Activated CD4-positive, alpha-beta T cell treated with anti-CD3 and anti-CD28 coated beads, Interleukin-2, amount 10 ng/mL, durations not matched to agents 24 days and 14 days (primary cell): ENCODE measurements at regions not wholly inside any gene's neighbourhood (a gene's known extent, or its start where the extent isn't known, plus 50 kb on each side); places are given as distances from the start of the nearest gene placed in this dataset.

Experiments used
- DNase-seq: peaks from one replicate; pipeline ENCODE4 v3.0.0; 2022
- H3K27ac Mint-ChIP-seq: one replicate; pipeline ENCODE4 v1.8.0; 2022; ENCODE audit warnings: mild to moderate bottlenecking, mixed read lengths
- H3K27me3 Mint-ChIP-seq: one replicate; pipeline ENCODE4 v1.8.0; 2022; ENCODE audit warnings: mixed read lengths
- H3K36me3 Mint-ChIP-seq: one replicate; pipeline ENCODE4 v1.8.0; 2022; ENCODE audit warnings: low read depth, mild to moderate bottlenecking, mixed read lengths
- H3K4me1 Mint-ChIP-seq: one replicate; pipeline ENCODE4 v1.8.0; 2021; ENCODE audit warnings: mixed read lengths
- H3K4me3 Mint-ChIP-seq: one replicate; pipeline ENCODE4 v1.8.0; 2022; ENCODE audit warnings: mild to moderate bottlenecking, moderate library complexity, mixed read lengths
- H3K9me3 Mint-ChIP-seq: one replicate; pipeline ENCODE4 v1.8.0; 2021; ENCODE audit warnings: mixed read lengths
- intact Hi-C: fragments of 100-400 bp; cut with micrococcal nuclease; formaldehyde crosslinking; loops from one replicate; pipeline ENCODE4 v1.15.1; 2023

GRCh38 chr6:66421570-66421969 lies 714.5 kb upstream of the EYS start:
- Mint-ChIP-seq H3K9me3 (peaks cover 6% of the 10 kb centered on the region), H3K27ac (no peak overlapping the region), H3K4me1 (no peaks in the 10 kb centered on the region), H3K4me3 (no peak overlapping the region), H3K36me3 (no peaks in the 10 kb centered on the region), H3K27me3 (no peaks in the 10 kb centered on the region)
- no peak for DNase-seq
- intact Hi-C loops: no loop called here

- no peak overlapping the region for H3K4me3 Mint-ChIP-seq
- H3K27ac Mint-ChIP-seq: no peak overlapping the region
- no peaks in the 10 kb centered on the region for H3K36me3 Mint-ChIP-seq
- no peaks in the 10 kb centered on the region for H3K27me3 Mint-ChIP-seq
- intact Hi-C loops: no loop called here
- H3K4me1 Mint-ChIP-seq: no peaks in the 10 kb centered on the region
- no peaks in the 10 kb centered on the region for H3K9me3 Mint-ChIP-seq
- no peak for DNase-seq
Observed at GRCh38 chr6:66418906-66419305, 711.9 kb upstream of the EYS start.

GRCh38 chr6:66403966-66404365 lies 696.9 kb upstream of the EYS start:
- Mint-ChIP-seq H3K4me3 (no peak overlapping the region), H3K9me3 (no peaks in the 10 kb centered on the region), H3K36me3 (no peaks in the 10 kb centered on the region), H3K27ac (no peak overlapping the region), H3K4me1 (no peaks in the 10 kb centered on the region), H3K27me3 (no peaks in the 10 kb centered on the region)
- intact Hi-C loops: no loop called here
- no peak for DNase-seq

GRCh38 chr6:66402873-66403272 lies 695.8 kb upstream of the EYS start:
- Mint-ChIP-seq H3K9me3 (no peaks in the 10 kb centered on the region), H3K36me3 (no peaks in the 10 kb centered on the region), H3K27ac (no peak overlapping the region), H3K4me1 (no peaks in the 10 kb centered on the region), H3K4me3 (no peak overlapping the region), H3K27me3 (no peaks in the 10 kb centered on the region)
- intact Hi-C loops: no loop called here
- DNase-seq: no peak

GRCh38 chr6:66396549-66396948 lies 689.5 kb upstream of the EYS start:
- Mint-ChIP-seq H3K27ac (no peak overlapping the region), H3K9me3 (no peaks in the 10 kb centered on the region), H3K36me3 (no peaks in the 10 kb centered on the region), H3K27me3 (no peaks in the 10 kb centered on the region), H3K4me1 (no peaks in the 10 kb centered on the region), H3K4me3 (no peak overlapping the region)
- intact Hi-C loops: no loop called here
- DNase-seq: no peak

GRCh38 chr6:66396145-66396544 lies 689.1 kb upstream of the EYS start:
- Mint-ChIP-seq H3K4me1 (no peaks in the 10 kb centered on the region), H3K36me3 (no peaks in the 10 kb centered on the region), H3K27ac (no peak overlapping the region)

GRCh38 chr6:66390393-66390792 lies 683.4 kb upstream of the EYS start:
- intact Hi-C loops: no loop called here
- Mint-ChIP-seq H3K4me3 (no peak overlapping the region), H3K27me3 (no peaks in the 10 kb centered on the region), H3K36me3 (no peaks in the 10 kb centered on the region), H3K9me3 (no peaks in the 10 kb centered on the region), H3K4me1 (no peaks in the 10 kb centered on the region), H3K27ac (no peak overlapping the region)
- DNase-seq: no peak

More at GRCh38 chr6:66396145-66396544, 689.1 kb upstream of the EYS start:
- Mint-ChIP-seq H3K9me3 (no peaks in the 10 kb centered on the region), H3K27me3 (no peaks in the 10 kb centered on the region), H3K4me3 (no peak overlapping the region)
- intact Hi-C loops: no loop called here
- no peak for DNase-seq

GRCh38 chr6:66376001-66376400 lies 669.0 kb upstream of the EYS start:
- intact Hi-C loops: no loop called here
- H3K27ac Mint-ChIP-seq: no peak overlapping the region
- H3K27me3 Mint-ChIP-seq: no peaks in the 10 kb centered on the region
- no peak overlapping the region for H3K4me3 Mint-ChIP-seq
- H3K36me3 Mint-ChIP-seq: no peaks in the 10 kb centered on the region
- no peak for DNase-seq
- H3K4me1 Mint-ChIP-seq: no peaks in the 10 kb centered on the region
- peaks cover 5% of the 10 kb centered on the region for H3K9me3 Mint-ChIP-seq

- Mint-ChIP-seq H3K27ac (no peak overlapping the region), H3K9me3 (no peaks in the 10 kb centered on the region), H3K4me3 (no peak overlapping the region), H3K36me3 (no peaks in the 10 kb centered on the region), H3K4me1 (no peaks in the 10 kb centered on the region), H3K27me3 (no peaks in the 10 kb centered on the region)
- intact Hi-C loops: no loop called here
- no peak for DNase-seq
Observed at GRCh38 chr6:66369407-66369806, 662.4 kb upstream of the EYS start.

- Mint-ChIP-seq H3K9me3 (no peaks in the 10 kb centered on the region), H3K4me3 (no peak overlapping the region), H3K27me3 (no peaks in the 10 kb centered on the region), H3K4me1 (no peaks in the 10 kb centered on the region), H3K27ac (no peak overlapping the region), H3K36me3 (no peaks in the 10 kb centered on the region)
- no peak for DNase-seq
- intact Hi-C loops: no loop called here
Observed at GRCh38 chr6:66362888-66363287, 655.9 kb upstream of the EYS start.

GRCh38 chr6:66361886-66362285 lies 654.9 kb upstream of the EYS start:
- H3K4me3 Mint-ChIP-seq: no peak overlapping the region
- intact Hi-C loops: no loop called here
- H3K27me3 Mint-ChIP-seq: no peaks in the 10 kb centered on the region
- H3K9me3 Mint-ChIP-seq: no peaks in the 10 kb centered on the region
- DNase-seq: no peak
- H3K4me1 Mint-ChIP-seq: no peaks in the 10 kb centered on the region
- no peaks in the 10 kb centered on the region for H3K36me3 Mint-ChIP-seq
- H3K27ac Mint-ChIP-seq: no peak overlapping the region

GRCh38 chr6:66357781-66358180 lies 650.8 kb upstream of the EYS start:
- no peaks in the 10 kb centered on the region for H3K27me3 Mint-ChIP-seq
- intact Hi-C loops: no loop called here

GRCh38 chr6:66355471-66355870 lies 648.4 kb upstream of the EYS start:
- DNase-seq: no peak
- H3K36me3 Mint-ChIP-seq: no peaks in the 10 kb centered on the region
- no peak overlapping the region for H3K4me3 Mint-ChIP-seq
- no peaks in the 10 kb centered on the region for H3K27me3 Mint-ChIP-seq
- H3K4me1 Mint-ChIP-seq: no peaks in the 10 kb centered on the region
- intact Hi-C loops: no loop called here
- H3K9me3 Mint-ChIP-seq: no peaks in the 10 kb centered on the region
- no peak overlapping the region for H3K27ac Mint-ChIP-seq

More at GRCh38 chr6:66357781-66358180, 650.8 kb upstream of the EYS start:
- Mint-ChIP-seq H3K4me3 (no peak overlapping the region), H3K9me3 (no peaks in the 10 kb centered on the region), H3K36me3 (no peaks in the 10 kb centered on the region), H3K4me1 (no peaks in the 10 kb centered on the region), H3K27ac (no peak overlapping the region)
- DNase-seq: no peak

- Mint-ChIP-seq H3K36me3 (no peaks in the 10 kb centered on the region), H3K27ac (no peak overlapping the region), H3K9me3 (no peaks in the 10 kb centered on the region), H3K4me3 (no peak overlapping the region), H3K4me1 (no peaks in the 10 kb centered on the region), H3K27me3 (no peaks in the 10 kb centered on the region)
- no peak for DNase-seq
- intact Hi-C loops: no loop called here
Observed at GRCh38 chr6:66344796-66345195, 637.8 kb upstream of the EYS start.

GRCh38 chr6:66340736-66341135 lies 633.7 kb upstream of the EYS start:
- Mint-ChIP-seq H3K9me3 (no peaks in the 10 kb centered on the region), H3K27me3 (no peaks in the 10 kb centered on the region), H3K4me3 (no peak overlapping the region), H3K36me3 (no peaks in the 10 kb centered on the region), H3K27ac (no peak overlapping the region), H3K4me1 (no peaks in the 10 kb centered on the region)
- no peak for DNase-seq
- intact Hi-C loops: no loop called here
